Glutamatergic neuron (in vitro differentiated cells): ENCODE measurements at regions not wholly inside any gene's neighbourhood (a gene's known extent, or its start where the extent isn't known, plus 50 kb on each side); places are given as distances from the start of the nearest gene placed in this dataset.

ENCODE experiments used
- DNase-seq: peaks from one replicate; pipeline ENCODE4 v3.0.0; 2022
- H3K27ac Mint-ChIP-seq: one replicate; pipeline ENCODE4 v1.8.0; 2020; ENCODE audit warnings: mild to moderate bottlenecking, mixed read lengths, inconsistent platforms; ENCODE audit not compliant: unreplicated experiment
- H3K27me3 Mint-ChIP-seq: one replicate; pipeline ENCODE4 v1.8.0; 2020; ENCODE audit warnings: mild to moderate bottlenecking, moderate library complexity, mixed read lengths, inconsistent platforms; ENCODE audit not compliant: unreplicated experiment
- H3K36me3 Mint-ChIP-seq: one replicate; pipeline ENCODE4 v1.8.0; 2020; ENCODE audit warnings: mild to moderate bottlenecking, mixed read lengths, inconsistent platforms; ENCODE audit not compliant: unreplicated experiment
- H3K4me1 Mint-ChIP-seq: one replicate; pipeline ENCODE4 v1.8.0; 2020; ENCODE audit warnings: mild to moderate bottlenecking, low read depth, mixed read lengths, inconsistent platforms; ENCODE audit not compliant: unreplicated experiment
- H3K4me3 Mint-ChIP-seq: one replicate; pipeline ENCODE4 v1.8.0; 2020; ENCODE audit warnings: mild to moderate bottlenecking, mixed read lengths, inconsistent platforms; ENCODE audit not compliant: unreplicated experiment
- H3K9me3 Mint-ChIP-seq: one replicate; pipeline ENCODE4 v1.8.0; 2020; ENCODE audit warnings: mild to moderate bottlenecking, moderate library complexity, mixed read lengths, inconsistent platforms; ENCODE audit not compliant: unreplicated experiment
- TF ChIP-seq, protein P1 (sequence below): fragments of 200-600 bp; sonication (generic); IDR thresholded peaks from one replicate; pipeline ENCODE4 v1.5.0; 2021; ENCODE audit not compliant: partially characterized antibody, unreplicated experiment

DNA sequence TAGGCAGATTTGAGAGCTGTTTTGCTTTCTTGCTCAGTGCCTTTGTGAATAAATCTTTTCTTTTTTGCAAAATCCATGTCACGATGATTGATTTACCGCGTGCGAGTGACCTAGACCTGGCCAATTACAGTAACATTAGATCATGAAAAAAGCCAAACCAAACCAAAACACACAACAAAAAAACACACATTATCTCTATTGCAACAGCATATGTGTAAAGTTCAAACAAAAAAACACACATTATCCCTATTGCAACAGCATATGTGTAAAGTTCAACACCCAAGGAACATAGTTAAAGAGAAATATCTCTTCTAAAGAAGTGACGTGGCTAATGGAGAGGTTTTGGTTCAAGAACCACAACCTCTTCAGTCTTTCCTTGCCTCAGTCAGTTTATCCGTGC is 342.6 kb upstream of the NRG3 start:
- H3K27ac Mint-ChIP-seq, result no peak overlapping the region
- H3K4me3 Mint-ChIP-seq, result no peak overlapping the region
- no peak for DNase-seq
- no peaks in the 10 kb centered on the region for H3K36me3 Mint-ChIP-seq
- TF ChIP-seq, protein P1, sequence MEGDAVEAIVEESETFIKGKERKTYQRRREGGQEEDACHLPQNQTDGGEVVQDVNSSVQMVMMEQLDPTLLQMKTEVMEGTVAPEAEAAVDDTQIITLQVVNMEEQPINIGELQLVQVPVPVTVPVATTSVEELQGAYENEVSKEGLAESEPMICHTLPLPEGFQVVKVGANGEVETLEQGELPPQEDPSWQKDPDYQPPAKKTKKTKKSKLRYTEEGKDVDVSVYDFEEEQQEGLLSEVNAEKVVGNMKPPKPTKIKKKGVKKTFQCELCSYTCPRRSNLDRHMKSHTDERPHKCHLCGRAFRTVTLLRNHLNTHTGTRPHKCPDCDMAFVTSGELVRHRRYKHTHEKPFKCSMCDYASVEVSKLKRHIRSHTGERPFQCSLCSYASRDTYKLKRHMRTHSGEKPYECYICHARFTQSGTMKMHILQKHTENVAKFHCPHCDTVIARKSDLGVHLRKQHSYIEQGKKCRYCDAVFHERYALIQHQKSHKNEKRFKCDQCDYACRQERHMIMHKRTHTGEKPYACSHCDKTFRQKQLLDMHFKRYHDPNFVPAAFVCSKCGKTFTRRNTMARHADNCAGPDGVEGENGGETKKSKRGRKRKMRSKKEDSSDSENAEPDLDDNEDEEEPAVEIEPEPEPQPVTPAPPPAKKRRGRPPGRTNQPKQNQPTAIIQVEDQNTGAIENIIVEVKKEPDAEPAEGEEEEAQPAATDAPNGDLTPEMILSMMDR, result no peak
- H3K27me3 Mint-ChIP-seq, result no peaks in the 10 kb centered on the region
- H3K9me3 Mint-ChIP-seq, result no peaks in the 10 kb centered on the region
- no peaks in the 10 kb centered on the region for H3K4me1 Mint-ChIP-seq

DNA sequence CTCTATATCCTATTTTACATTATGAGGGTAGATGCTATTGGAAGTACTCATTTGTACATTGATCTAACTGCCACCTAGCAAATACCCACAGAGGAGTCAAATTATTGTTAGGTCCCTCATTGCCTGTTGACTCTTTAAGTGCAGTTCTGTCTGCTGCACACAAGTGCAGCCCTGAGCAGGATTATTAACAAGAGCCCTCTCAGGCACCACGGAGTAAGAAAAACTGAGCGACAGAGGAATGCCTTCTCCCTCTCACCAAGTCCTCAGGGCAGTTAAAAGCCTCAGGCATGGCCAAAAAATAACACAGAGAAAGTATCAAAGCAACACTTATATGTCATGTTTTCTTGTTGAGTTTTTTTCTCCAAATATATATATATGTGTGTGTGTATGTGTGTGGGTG is 340.0 kb upstream of the NRG3 start:
- Mint-ChIP-seq H3K27ac (no peak overlapping the region), H3K9me3 (no peaks in the 10 kb centered on the region), H3K27me3 (no peaks in the 10 kb centered on the region), H3K36me3 (no peaks in the 10 kb centered on the region), H3K4me1 (no peaks in the 10 kb centered on the region), H3K4me3 (no peak overlapping the region)
- DNase-seq, result no peak
- TF ChIP-seq, protein P1, result no peak

DNA sequence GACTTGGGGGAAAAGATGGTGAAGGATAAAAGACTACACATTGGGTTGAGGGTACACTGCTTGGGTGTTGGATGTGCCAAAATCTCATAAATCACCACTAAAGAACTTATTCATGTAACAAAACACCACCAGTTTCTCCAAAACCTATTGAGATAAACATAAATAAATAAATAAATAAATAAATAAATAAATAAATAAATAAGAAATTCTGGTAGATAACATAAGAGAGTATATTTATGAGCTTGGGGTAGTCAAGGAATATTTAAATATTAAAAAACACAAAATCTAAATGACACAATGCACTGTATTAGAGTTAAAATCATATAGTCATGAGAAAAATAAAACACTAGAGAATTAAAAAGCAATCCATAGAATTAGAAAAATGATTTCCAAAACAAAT is 333.5 kb upstream of the NRG3 start:
- Mint-ChIP-seq H3K36me3 (no peaks in the 10 kb centered on the region), H3K27ac (no peak overlapping the region), H3K9me3 (no peaks in the 10 kb centered on the region), H3K4me3 (no peak overlapping the region), H3K27me3 (no peaks in the 10 kb centered on the region), H3K4me1 (no peaks in the 10 kb centered on the region)
- DNase-seq, result no peak
- TF ChIP-seq, protein P1, result no peak

DNA sequence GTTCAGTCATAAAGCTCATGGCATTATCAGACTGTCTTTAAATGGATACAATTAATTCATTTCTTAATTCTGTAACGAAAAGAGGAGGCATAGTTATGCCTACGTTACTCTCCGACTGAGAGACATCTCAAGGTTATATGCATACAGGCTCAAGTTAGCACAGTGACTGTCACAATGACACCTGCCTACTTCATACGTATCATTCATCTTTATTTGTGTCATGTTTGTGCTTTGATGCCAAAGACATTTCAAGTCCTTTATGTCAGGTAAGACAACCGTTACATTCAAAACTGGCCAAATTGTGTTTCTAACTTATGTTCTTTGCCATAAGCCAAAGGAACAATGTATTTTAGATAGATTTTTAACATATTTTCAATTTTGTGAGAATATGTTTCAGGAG is 328.8 kb upstream of the NRG3 start:
- TF ChIP-seq, protein P1, result no peak
- Mint-ChIP-seq H3K9me3 (peaks cover 5% of the 10 kb centered on the region), H3K4me3 (no peak overlapping the region), H3K4me1 (no peaks in the 10 kb centered on the region), H3K36me3 (peaks cover 9% of the 10 kb centered on the region), H3K27ac (no peak overlapping the region), H3K27me3 (no peaks in the 10 kb centered on the region)
- no peak for DNase-seq

DNA sequence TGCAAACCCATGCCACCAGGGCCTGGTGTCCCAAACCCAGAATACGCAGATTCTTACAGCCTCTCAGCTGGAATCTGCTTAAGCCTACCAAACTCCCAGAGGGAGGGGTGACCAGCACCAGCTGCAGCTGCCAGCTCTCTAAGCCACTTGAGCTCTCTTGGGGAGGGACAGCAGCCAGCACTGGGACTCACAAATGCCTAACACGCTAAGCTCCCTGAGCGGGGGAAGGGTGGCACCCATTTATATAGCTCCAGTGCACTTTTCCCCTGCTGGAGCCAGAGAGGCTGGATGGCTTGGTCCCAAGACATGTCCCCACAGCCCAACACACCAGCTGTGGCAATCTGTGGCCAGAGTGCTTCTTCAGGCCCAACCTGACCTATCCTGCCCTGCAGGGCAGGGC is 326.8 kb upstream of the NRG3 start:
- Mint-ChIP-seq H3K27me3 (no peaks in the 10 kb centered on the region), H3K4me3 (no peak overlapping the region), H3K4me1 (no peaks in the 10 kb centered on the region), H3K9me3 (peaks cover 5% of the 10 kb centered on the region), H3K27ac (no peak overlapping the region), H3K36me3 (peaks cover 9% of the 10 kb centered on the region)
- DNase-seq, result no peak
- TF ChIP-seq, protein P1, result no peak
